ENCODE measurements at regions not wholly inside any gene's neighbourhood (a gene's known extent, or its start where the extent isn't known, plus 50 kb on each side); places are given as distances from the start of the nearest gene placed in this dataset.
A peak's percentile ranks its signal among the peaks of the same experiment; 100 is the strongest.

- ATAC-seq (peak in 1 of 4 donors; percentile 51), DNase-seq (no peak)
- H3K4me3 ChIP-seq = no peak overlapping the region
- no peaks in the 10 kb centered on the region for H3K27me3 ChIP-seq
- 49% methylated on average over 6 of the region's 7 CpGs for WGBS (ENCODE audit: insufficient coverage, low coverage, low lambda C conversion rate, missing lambda C conversion rate)
- H3K36me3 ChIP-seq = no peaks in the 10 kb centered on the region
- peak overlapping the region in 1 of 3 donors; percentile 10 for H3K27ac ChIP-seq
- intact Hi-C loops (cut with DNase I) = no loop called here
- no peaks in the 10 kb centered on the region for H3K4me1 ChIP-seq
- TF ChIP-seq POLR2A (IDR thresholded peaks at IDR 0.05) (no peak), CTCF (IDR thresholded peaks at IDR 0.05) (no peak)
- no peaks in the 10 kb centered on the region for H3K9me3 ChIP-seq
Measured at GRCh38 chr6:71468841-71469700, 180.5 kb downstream of the OGFRL1 start.

GRCh38 chr6:71471718-71472117 lies 183.1 kb downstream of the OGFRL1 start:
- 55% methylated on average over 2 of the region's 2 CpGs for WGBS (ENCODE audit: insufficient coverage, low coverage, low lambda C conversion rate, missing lambda C conversion rate)

GRCh38 chr6:71473926-71474325 lies 185.3 kb downstream of the OGFRL1 start:
- Histone ChIP-seq H3K36me3 (no peaks in the 10 kb centered on the region), H3K27me3 (no peaks in the 10 kb centered on the region), H3K4me1 (no peaks in the 10 kb centered on the region), H3K4me3 (no peak overlapping the region), H3K9me3 (no peaks in the 10 kb centered on the region), H3K27ac (no peak overlapping the region)
- 24% methylated on average over 2 of the region's 2 CpGs for WGBS (ENCODE audit: insufficient coverage, low coverage, low lambda C conversion rate, missing lambda C conversion rate)
- TF ChIP-seq POLR2A (IDR thresholded peaks at IDR 0.05) (no peak), CTCF (IDR thresholded peaks at IDR 0.05) (no peak)
- ATAC-seq = peak in 3 of 4 donors; percentile 38 to 70 (median 60)
- intact Hi-C loops (cut with DNase I) = no loop called here
- DNase-seq = no peak

More at GRCh38 chr6:71471718-71472117, 183.1 kb downstream of the OGFRL1 start:
- Histone ChIP-seq H3K36me3 (no peaks in the 10 kb centered on the region), H3K27me3 (no peaks in the 10 kb centered on the region), H3K4me3 (no peak overlapping the region), H3K27ac (no peak overlapping the region), H3K4me1 (no peaks in the 10 kb centered on the region), H3K9me3 (no peaks in the 10 kb centered on the region)
- ATAC-seq (no peak), DNase-seq (no peak)
- intact Hi-C loops (cut with DNase I) = no loop called here
- TF ChIP-seq POLR2A (IDR thresholded peaks at IDR 0.05) = no peak
- TF ChIP-seq CTCF (IDR thresholded peaks at IDR 0.05) = no peak

GRCh38 chr6:71474942-71475341 lies 186.3 kb downstream of the OGFRL1 start:
- Histone ChIP-seq H3K4me3 (no peak overlapping the region), H3K36me3 (no peaks in the 10 kb centered on the region), H3K4me1 (no peaks in the 10 kb centered on the region), H3K27me3 (no peaks in the 10 kb centered on the region), H3K9me3 (no peaks in the 10 kb centered on the region), H3K27ac (no peak overlapping the region)
- ATAC-seq (no peak), DNase-seq (no peak)
- no peak for TF ChIP-seq CTCF (IDR thresholded peaks at IDR 0.05)
- no peak for TF ChIP-seq POLR2A (IDR thresholded peaks at IDR 0.05)
- 31% methylated on average over 1 of the region's 1 CpG for WGBS (ENCODE audit: insufficient coverage, low coverage, low lambda C conversion rate, missing lambda C conversion rate)
- intact Hi-C loops (cut with DNase I) = no loop called here
